HCT116 (cell line): ENCODE measurements at regions not wholly inside any gene's neighbourhood (a gene's known extent, or its start where the extent isn't known, plus 50 kb on each side); places are given as distances from the start of the nearest gene placed in this dataset.

Experiments used
- YY1 ChIP-seq: IDR thresholded peaks from 2 replicates; pipeline ENCODE4 v1.6.1; 2011; ENCODE audit warnings: low read length, low read depth, moderate library complexity, mild to moderate bottlenecking; ENCODE audit not compliant: insufficient replicate concordance; ENCODE audit errors: extremely low read depth
- TF ChIP-seq, protein P1 (sequence below), 3 experiments: fragments of 200-600 bp in 1 of 3; sonication (generic) in 1 of 3; IDR thresholded peaks in 2 of 3; conservative IDR thresholded peaks in 1 of 3; 2 replicates each; pipeline ENCODE4 v1.5.1; 2012 to 2017; ENCODE audit warnings: low read depth in 2 of 3, low read length in 2 of 3, antibody characterized with exemption in 1 of 3, borderline replicate concordance in 1 of 3, control low read depth in 1 of 3, mild to moderate bottlenecking in 1 of 3, mixed read lengths in 1 of 3, mixed run types in 1 of 3, moderate library complexity in 1 of 3; ENCODE audit not compliant: insufficient read depth in 1 of 3

GRCh38 chr19:31681121-31681520 is 331.9 kb upstream of the TSHZ3 start:
- TF ChIP-seq, protein P1, sequence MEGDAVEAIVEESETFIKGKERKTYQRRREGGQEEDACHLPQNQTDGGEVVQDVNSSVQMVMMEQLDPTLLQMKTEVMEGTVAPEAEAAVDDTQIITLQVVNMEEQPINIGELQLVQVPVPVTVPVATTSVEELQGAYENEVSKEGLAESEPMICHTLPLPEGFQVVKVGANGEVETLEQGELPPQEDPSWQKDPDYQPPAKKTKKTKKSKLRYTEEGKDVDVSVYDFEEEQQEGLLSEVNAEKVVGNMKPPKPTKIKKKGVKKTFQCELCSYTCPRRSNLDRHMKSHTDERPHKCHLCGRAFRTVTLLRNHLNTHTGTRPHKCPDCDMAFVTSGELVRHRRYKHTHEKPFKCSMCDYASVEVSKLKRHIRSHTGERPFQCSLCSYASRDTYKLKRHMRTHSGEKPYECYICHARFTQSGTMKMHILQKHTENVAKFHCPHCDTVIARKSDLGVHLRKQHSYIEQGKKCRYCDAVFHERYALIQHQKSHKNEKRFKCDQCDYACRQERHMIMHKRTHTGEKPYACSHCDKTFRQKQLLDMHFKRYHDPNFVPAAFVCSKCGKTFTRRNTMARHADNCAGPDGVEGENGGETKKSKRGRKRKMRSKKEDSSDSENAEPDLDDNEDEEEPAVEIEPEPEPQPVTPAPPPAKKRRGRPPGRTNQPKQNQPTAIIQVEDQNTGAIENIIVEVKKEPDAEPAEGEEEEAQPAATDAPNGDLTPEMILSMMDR (IDR thresholded peaks at IDR 0.05 in 2 of 3, conservative IDR thresholded peaks at IDR 0.05 in 1 of 3; ENCODE audit: borderline replicate concordance in 1 of 3, insufficient read depth in 1 of 3, low read depth in 2 of 3, low read length in 2 of 3): no peak
- TF ChIP-seq YY1: no peak
